ENCODE measurements at regions not wholly inside any gene's neighbourhood (a gene's known extent, or its start where the extent isn't known, plus 50 kb on each side); places are given as distances from the start of the nearest gene placed in this dataset.
"Not testable (repeated sequence)": the region's sequence is repeated elsewhere in the genome, so short reads cannot be mapped to it uniquely, and the experiment has no call there.

DNA sequence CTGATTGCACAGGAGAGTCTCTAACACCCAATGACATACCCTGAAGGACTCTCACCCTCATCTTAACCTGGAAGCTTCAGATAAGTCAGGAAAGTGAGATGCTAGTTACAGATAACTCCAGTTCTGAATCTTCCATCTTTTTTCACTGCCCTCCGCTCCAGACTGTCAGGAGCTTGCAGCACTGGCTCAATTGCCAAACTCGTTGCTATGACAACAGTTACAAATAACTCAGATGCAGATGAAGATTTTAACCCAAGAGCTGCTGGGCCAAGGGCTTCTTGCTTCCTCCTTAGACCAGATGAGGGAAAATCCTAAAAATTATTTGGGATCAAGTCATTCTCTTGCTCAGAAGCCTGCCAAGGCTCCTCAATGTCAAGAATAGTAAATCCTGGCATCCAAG lies 109.1 kb upstream of the HUWE1 start:
- Histone ChIP-seq H3K9me3 (no peaks in the 10 kb centered on the region), H3K36me3 (no peaks in the 10 kb centered on the region), H3K27me3 (peaks cover 0 to 5% (median 0%) of the 10 kb centered on the region in 3 donors), H3K4me3 (no peak overlapping the region), H3K4me1 (no peaks in the 10 kb centered on the region), H3K27ac (no peak overlapping the region)
- DNase-seq (no peak), ATAC-seq (no peak)
- TF ChIP-seq, protein P1, sequence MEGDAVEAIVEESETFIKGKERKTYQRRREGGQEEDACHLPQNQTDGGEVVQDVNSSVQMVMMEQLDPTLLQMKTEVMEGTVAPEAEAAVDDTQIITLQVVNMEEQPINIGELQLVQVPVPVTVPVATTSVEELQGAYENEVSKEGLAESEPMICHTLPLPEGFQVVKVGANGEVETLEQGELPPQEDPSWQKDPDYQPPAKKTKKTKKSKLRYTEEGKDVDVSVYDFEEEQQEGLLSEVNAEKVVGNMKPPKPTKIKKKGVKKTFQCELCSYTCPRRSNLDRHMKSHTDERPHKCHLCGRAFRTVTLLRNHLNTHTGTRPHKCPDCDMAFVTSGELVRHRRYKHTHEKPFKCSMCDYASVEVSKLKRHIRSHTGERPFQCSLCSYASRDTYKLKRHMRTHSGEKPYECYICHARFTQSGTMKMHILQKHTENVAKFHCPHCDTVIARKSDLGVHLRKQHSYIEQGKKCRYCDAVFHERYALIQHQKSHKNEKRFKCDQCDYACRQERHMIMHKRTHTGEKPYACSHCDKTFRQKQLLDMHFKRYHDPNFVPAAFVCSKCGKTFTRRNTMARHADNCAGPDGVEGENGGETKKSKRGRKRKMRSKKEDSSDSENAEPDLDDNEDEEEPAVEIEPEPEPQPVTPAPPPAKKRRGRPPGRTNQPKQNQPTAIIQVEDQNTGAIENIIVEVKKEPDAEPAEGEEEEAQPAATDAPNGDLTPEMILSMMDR (IDR thresholded peaks at IDR 0.05 in 4 of 5, conservative IDR thresholded peaks at IDR 0.05 in 1 of 5) = no peak
- TF ChIP-seq POLR2A (IDR thresholded peaks at IDR 0.05) = no peak
- in situ Hi-C loops (cut with MboI; ENCODE audit: low sequenced_read_pairs in 4 of 4) (no loop called here), intact Hi-C loops (cut with DNase I; ENCODE audit: low total_unique reads) (no loop called here)

DNA sequence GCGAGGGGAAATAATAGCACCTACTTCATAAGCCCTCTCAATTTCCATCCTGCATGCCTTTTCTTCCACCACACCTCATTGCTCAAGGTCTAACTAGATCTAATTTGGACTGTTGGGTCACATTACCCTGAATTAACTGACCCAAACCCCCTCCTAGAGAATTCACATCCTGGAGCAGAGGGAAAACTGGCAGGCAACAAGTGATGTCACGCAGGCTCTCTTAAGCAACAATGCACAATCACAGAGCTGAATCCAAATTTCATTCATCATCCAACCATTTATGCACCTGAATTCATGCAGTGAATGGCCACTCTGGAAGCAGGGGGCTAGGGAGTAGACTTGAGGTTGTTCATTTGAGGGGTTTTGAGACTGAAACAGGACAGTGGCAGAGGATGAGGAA lies 107.7 kb upstream of the HUWE1 start:
- H3K4me3 ChIP-seq = no peak overlapping the region
- in situ Hi-C loops (cut with MboI; ENCODE audit: low sequenced_read_pairs in 4 of 4) = no loop called here
- DNase-seq (no peak), ATAC-seq (no peak)
- H3K36me3 ChIP-seq = no peaks in the 10 kb centered on the region
- H3K27ac ChIP-seq = no peak overlapping the region
- H3K27me3 ChIP-seq = peaks cover 0 to 5% (median 0%) of the 10 kb centered on the region in 3 donors
- TF ChIP-seq POLR2A (IDR thresholded peaks at IDR 0.05) = no peak
- TF ChIP-seq, protein P1 (IDR thresholded peaks at IDR 0.05 in 4 of 5, conservative IDR thresholded peaks at IDR 0.05 in 1 of 5) = no peak
- H3K4me1 ChIP-seq = no peaks in the 10 kb centered on the region
- H3K9me3 ChIP-seq = no peaks in the 10 kb centered on the region
- intact Hi-C loops (cut with DNase I; ENCODE audit: low total_unique reads) = no loop called here

DNA sequence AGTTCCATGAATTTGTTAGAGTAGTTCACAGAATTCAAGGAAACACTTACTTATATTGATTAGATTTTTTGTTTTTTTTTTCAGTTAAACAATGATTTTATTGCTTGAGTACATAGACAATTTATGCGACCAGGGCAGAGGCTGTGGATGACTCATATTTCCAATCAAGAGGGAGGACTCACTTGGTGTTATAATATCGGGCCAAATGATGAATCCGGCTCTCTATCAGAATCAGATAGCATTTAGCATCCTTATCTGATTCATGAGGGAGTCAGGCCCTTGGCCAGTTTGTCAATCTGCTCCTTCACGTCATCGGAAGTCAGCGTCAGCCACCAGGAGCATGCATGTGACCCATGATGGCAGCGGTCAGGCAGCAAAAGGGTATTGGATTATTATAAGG lies 82.3 kb upstream of the HUWE1 start:
- Histone ChIP-seq H3K27ac (no peak overlapping the region), H3K4me3 (no peak overlapping the region), H3K36me3 (no peaks in the 10 kb centered on the region), H3K9me3 (no peaks in the 10 kb centered on the region), H3K27me3 (no peaks in the 10 kb centered on the region), H3K4me1 (no peaks in the 10 kb centered on the region)
- DNase-seq = no peak
- no peak for TF ChIP-seq POLR2A (IDR thresholded peaks at IDR 0.05)
- TF ChIP-seq, protein P1 (IDR thresholded peaks at IDR 0.05 in 4 of 5, conservative IDR thresholded peaks at IDR 0.05 in 1 of 5) = no peak
- ATAC-seq = no peak
- intact Hi-C loops (cut with DNase I; ENCODE audit: low total_unique reads) = no loop called here
- in situ Hi-C loops (cut with MboI; ENCODE audit: low sequenced_read_pairs in 4 of 4) = no loop called here

DNA sequence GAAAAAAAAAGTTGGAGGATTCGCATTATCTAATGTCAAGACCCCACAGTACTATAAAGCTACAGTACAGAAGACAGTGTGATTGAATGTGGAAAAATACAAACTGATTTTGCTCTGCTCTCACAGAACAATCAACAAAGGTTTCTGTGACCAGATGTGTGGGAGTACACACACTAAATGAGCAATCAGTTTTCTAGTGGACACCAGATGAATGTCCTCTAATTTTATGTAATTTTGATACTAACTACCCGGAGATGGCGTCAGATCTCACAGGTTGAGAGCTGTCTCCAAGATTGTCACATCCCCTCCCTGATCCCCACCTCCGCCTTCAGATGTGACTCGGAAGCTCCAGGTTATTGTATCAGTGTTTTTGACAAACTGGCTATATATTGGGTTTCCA lies 81.9 kb upstream of the HUWE1 start:
- in situ Hi-C loops (cut with MboI; ENCODE audit: low sequenced_read_pairs in 4 of 4) = no loop called here
- Histone ChIP-seq H3K27me3 (no peaks in the 10 kb centered on the region), H3K27ac (no peak overlapping the region), H3K36me3 (no peaks in the 10 kb centered on the region), H3K4me3 (no peak overlapping the region), H3K9me3 (no peaks in the 10 kb centered on the region), H3K4me1 (no peaks in the 10 kb centered on the region)
- intact Hi-C loops (cut with DNase I; ENCODE audit: low total_unique reads) = no loop called here
- ATAC-seq = no peak
- no peak for DNase-seq
- TF ChIP-seq, protein P1 (IDR thresholded peaks at IDR 0.05 in 4 of 5, conservative IDR thresholded peaks at IDR 0.05 in 1 of 5) = no peak
- no peak for TF ChIP-seq POLR2A (IDR thresholded peaks at IDR 0.05)

DNA sequence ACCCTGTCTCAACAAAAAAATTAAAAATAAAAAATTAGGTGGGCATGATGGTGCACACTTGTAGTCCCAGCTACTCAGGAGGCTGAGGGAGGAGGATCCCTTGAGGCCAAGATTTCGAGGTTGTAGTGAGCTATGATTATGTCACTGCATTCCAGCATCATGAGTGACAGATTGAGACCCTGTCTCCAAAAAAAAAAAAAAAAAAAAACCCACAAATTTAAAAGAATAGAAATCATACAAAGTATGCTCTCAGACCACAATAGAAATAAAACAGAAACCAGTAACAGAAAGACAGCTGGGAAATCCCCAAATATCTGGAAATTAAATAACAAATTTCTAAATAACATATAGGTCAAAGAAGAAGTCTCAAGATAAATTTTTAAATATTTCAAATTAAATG lies 81.0 kb upstream of the HUWE1 start:
- intact Hi-C loops (cut with DNase I; ENCODE audit: low total_unique reads) = no loop called here
- Histone ChIP-seq H3K9me3 (no peaks in the 10 kb centered on the region), H3K27me3 (no peaks in the 10 kb centered on the region), H3K36me3 (no peaks in the 10 kb centered on the region), H3K27ac (no peak overlapping the region), H3K4me3 (no peak overlapping the region), H3K4me1 (no peaks in the 10 kb centered on the region)
- TF ChIP-seq POLR2A (IDR thresholded peaks at IDR 0.05) = no peak
- TF ChIP-seq, protein P1 (IDR thresholded peaks at IDR 0.05 in 4 of 5, conservative IDR thresholded peaks at IDR 0.05 in 1 of 5) = no peak
- no peak for DNase-seq
- in situ Hi-C loops (cut with MboI; ENCODE audit: low sequenced_read_pairs in 4 of 4) = no loop called here
- ATAC-seq = no peak

DNA sequence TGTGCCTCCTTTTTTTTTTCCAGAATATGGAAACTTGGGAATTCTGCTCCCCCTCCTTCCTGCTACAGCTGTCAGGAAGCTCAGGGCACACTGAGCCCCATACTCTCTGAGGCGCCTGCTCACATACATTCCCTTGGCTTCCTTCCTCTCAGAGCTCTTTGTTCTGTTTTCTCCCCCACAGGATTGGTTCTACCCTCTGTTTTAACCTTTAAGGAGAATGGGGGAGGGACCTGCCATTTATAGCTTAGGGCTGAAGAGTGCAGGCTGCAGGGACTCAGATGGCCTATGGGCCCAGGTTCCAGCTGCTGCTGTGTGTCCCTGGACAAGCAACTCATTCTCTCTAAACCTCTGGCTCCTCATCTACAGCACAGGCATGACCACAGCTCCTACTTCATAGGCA lies 70.7 kb upstream of the HUWE1 start:
- DNase-seq; H3K27ac ChIP-seq; H3K4me3 ChIP-seq; ATAC-seq; H3K9me3 ChIP-seq; H3K27me3 ChIP-seq; in situ Hi-C loops (cut with MboI; ENCODE audit: low sequenced_read_pairs in 4 of 4); H3K4me1 ChIP-seq; intact Hi-C loops (cut with DNase I; ENCODE audit: low total_unique reads); H3K36me3 ChIP-seq: not testable (repeated sequence)

Measured in gastrocnemius medialis (tissue), 4 donors.